OCI-LY3 (cell line): ENCODE measurements at regions not wholly inside any gene's neighbourhood (a gene's known extent, or its start where the extent isn't known, plus 50 kb on each side); places are given as distances from the start of the nearest gene placed in this dataset.

Source experiments
- EZH2phosphoT487 ChIP-seq: fragments of 200-600 bp; shearing (Covaris generic); IDR thresholded peaks from 2 replicates; pipeline ENCODE4 v1.6.1; 2018; ENCODE audit warnings: antibody characterized with exemption, mixed run types, low read depth
- TF ChIP-seq, protein P1 (sequence below): fragments of 200-600, 300-600 bp; sonication (generic); IDR thresholded peaks from 2 replicates; pipeline ENCODE4 v1.5.1; 2014; ENCODE audit warnings: antibody characterized with exemption, low read length, low read depth

GRCh38 chr10:33478675-33479125 is 144.2 kb upstream of the NRP1 start:
- TF ChIP-seq, protein P1, sequence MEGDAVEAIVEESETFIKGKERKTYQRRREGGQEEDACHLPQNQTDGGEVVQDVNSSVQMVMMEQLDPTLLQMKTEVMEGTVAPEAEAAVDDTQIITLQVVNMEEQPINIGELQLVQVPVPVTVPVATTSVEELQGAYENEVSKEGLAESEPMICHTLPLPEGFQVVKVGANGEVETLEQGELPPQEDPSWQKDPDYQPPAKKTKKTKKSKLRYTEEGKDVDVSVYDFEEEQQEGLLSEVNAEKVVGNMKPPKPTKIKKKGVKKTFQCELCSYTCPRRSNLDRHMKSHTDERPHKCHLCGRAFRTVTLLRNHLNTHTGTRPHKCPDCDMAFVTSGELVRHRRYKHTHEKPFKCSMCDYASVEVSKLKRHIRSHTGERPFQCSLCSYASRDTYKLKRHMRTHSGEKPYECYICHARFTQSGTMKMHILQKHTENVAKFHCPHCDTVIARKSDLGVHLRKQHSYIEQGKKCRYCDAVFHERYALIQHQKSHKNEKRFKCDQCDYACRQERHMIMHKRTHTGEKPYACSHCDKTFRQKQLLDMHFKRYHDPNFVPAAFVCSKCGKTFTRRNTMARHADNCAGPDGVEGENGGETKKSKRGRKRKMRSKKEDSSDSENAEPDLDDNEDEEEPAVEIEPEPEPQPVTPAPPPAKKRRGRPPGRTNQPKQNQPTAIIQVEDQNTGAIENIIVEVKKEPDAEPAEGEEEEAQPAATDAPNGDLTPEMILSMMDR: no peak
- no peak for TF ChIP-seq EZH2phosphoT487
